GM21717 (cell line): ENCODE measurements at regions not wholly inside any gene's neighbourhood (a gene's known extent, or its start where the extent isn't known, plus 50 kb on each side); places are given as distances from the start of the nearest gene placed in this dataset.
"Not testable (repeated sequence)": the region's sequence is repeated elsewhere in the genome, so short reads cannot be mapped to it uniquely, and the experiment has no call there.

Experiments
- ATAC-seq: cut with Tn5 transposase; IDR thresholded peaks from one replicate; pipeline ENCODE4 v1.9.1; 2021; ENCODE audit warnings: mild to moderate bottlenecking, moderate library complexity; ENCODE audit not compliant: unreplicated experiment

DNA sequence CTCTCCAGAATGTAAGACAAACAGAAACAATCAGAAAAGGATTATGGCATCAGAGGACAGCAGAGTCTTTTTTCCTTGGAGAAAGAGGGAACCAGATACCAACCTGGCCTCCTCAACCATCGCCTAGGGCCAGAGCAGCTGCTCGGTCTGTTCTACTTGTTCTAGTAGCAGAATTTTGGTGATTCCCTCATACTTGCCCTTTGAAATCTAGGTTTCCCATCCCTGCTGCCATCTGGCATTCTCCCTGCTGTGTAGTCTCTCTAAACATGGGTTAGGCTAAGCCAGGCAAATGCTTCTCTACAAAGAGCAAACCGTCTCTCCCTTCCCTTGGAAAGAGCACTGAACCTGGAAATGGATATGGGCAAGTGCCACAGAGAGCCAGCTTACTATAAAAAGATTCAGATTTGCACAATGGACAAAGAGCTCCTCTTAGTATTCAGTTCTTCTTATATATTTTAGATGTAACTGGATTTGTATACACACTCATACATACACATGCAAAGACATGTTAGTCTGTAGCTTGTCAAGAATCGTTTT, 208.6 kb upstream of the ST6GAL2 start:
- no peak for ATAC-seq

GRCh38 chr2:107102176-107102575, 216.2 kb upstream of the ST6GAL2 start:
- no peak for ATAC-seq

DNA sequence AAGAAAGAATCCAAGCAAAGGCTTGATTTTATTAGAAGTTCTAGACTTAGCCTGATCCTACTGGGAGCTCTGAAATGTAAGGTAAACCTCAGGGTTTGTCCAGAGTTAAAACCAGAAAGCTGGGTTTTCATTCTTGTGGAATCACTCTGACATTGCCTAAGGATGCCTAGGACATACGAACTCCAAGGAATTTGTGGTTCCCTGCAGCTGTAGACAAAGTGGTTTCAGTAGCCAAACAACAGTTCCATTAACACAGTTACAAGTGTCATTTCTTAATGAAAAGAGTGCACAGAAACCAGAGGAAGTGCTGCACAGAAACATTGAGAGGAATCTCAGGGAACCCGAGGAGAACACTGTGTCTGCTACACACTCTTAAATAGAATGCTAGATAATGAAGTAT, 221.4 kb upstream of the ST6GAL2 start:
- ATAC-seq: no peak

- no peak for ATAC-seq
These were observed 222.6 kb upstream of the ST6GAL2 start for GRCh38 chr2:107108556-107108955.

DNA sequence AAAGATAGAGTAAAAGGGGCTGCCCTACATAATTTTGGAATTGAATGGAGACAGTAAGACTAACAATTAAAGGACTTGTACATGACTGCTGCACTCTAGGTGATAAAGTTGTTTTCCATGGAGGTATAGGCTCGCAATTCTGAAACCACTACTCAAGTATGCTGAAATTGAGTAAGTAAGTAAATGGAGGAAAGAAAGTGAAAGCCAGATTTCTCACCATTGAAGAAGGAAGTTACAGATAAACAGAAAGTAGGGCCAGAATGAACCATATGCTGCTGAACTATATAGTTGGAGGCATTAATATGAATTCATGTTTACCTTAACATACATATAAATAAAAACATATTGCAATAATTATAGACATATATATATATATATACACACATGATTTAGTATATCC, 225.7 kb upstream of the ST6GAL2 start:
- ATAC-seq: peak; percentile 44

DNA sequence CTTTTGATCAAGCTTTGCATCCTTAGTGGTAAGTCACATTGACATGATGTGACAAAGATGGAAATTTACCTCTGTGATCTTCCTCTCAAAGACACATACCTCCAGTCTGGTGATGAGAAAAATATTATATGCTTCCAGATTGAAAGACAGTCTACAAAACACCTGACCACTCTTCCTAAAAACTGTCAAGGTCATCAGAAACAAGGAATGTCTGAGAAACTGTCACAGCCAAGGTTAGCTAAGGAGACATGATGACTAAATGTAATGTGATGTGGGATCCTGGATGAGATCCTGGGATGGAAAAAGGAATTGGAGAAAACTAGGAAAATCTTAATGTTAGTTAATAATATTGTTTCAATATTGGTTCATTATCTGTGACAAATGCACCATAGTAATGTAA, 226.6 kb upstream of the ST6GAL2 start:
- no peak for ATAC-seq

GRCh38 chr2:107128381-107128780, 242.4 kb upstream of the ST6GAL2 start:
- ATAC-seq: no peak

DNA sequence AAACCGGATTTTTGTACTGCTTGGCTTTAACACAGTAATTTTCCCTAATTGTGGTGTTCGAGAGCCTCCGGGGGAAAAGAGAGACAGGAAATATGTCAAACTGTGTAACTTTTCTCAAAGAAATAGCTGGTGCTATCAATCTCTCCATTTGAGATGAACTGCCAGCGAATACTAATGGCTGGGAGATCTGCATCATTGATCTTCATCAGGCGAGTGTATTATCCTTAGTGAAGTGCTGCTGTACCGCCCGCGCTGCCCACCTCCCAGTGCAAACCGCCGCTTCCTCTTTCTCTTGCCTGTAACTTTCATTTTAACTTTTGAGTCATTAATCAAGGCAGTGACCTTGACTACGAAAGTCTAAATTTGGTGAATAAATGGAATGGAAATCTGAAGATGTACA, 246.1 kb upstream of the ST6GAL2 start:
- ATAC-seq: peak; percentile 87

- ATAC-seq: no peak
These were observed 246.8 kb upstream of the ST6GAL2 start for GRCh38 chr2:107132746-107133145.

- no peak for ATAC-seq
These were observed 247.4 kb upstream of the ST6GAL2 start for GRCh38 chr2:107133412-107133811.

GRCh38 chr2:107136733-107137132, 250.8 kb upstream of the ST6GAL2 start:
- no peak for ATAC-seq

- no peak for ATAC-seq
These were observed 251.7 kb upstream of the ST6GAL2 start for GRCh38 chr2:107137706-107138105.

- ATAC-seq: no peak
These were observed 260.2 kb upstream of the ST6GAL2 start for GRCh38 chr2:107146181-107146580.

GRCh38 chr2:107146645-107147044, 260.7 kb upstream of the ST6GAL2 start:
- not testable (repeated sequence) for ATAC-seq

DNA sequence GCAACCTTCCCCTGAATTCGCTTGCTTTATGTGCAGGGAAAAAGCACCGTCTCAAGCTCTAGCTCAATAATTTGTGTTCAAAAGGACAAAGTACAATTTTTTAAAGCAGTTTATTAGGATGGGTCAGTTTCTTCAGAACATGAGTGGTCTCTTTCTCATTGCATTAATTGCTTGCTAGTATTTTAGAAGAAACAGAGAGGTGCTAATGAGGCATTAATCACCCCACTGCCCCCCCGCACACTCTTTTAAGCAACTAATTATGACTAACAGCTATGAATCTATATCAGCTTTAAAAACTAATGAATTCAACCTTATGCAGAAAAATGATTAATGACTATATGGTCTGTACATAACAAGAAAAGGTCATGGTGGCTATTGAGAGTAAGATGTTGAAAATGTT, 262.1 kb upstream of the ST6GAL2 start:
- ATAC-seq: no peak

GRCh38 chr2:107148496-107148895, 262.5 kb upstream of the ST6GAL2 start:
- no peak for ATAC-seq

DNA sequence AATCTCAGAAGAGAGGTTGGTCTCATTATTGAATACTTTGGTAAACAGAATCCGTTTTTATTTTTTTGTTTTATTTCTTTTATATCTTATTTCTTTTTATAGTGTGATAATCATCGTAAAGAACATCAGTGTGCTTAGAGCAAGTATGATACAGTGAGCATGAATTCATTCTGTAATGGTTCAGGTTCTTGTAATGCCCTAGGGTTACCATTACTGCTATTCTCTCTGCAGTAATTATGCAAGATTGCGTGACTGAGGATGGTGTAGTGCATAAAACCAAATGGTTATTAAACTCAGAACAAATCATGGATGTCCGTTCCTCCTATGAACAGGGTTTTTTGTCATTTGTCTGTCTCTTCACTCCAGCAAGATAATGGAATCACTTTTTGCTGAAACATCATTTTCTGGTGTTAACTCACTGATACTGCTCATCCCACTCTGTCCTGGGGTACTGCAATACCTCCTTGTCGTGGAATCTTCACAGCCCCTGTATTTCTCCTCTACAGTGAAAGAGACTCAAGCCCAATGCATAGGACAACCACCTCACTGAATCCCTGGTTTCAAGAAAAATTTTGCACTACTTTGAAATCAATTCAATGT, 274.8 kb upstream of the ST6GAL2 start:
- ATAC-seq: no peak

DNA sequence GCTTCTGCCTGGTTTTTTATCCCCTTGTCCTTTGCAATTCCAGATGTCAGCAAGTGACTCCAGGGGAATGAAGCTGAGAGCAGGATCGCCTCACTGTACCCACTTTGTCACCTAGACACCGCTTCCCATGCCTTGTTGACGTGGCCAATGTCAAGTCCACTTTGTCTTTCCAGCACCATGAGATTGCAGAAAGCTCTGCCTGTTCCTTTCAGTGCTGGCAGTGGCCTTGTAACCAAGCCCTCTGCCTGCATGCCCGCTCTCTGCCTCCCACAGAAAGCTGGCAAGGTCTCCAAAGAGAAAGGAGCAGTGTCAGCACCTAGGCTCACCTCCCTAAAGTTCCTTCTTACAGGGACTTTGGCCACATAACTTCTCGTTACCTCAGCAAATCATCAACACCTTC, 282.2 kb upstream of the ST6GAL2 start:
- no peak for ATAC-seq

GRCh38 chr2:107174171-107174570, 288.2 kb upstream of the ST6GAL2 start:
- ATAC-seq: no peak

- no peak for ATAC-seq
These were observed 297.0 kb upstream of the ST6GAL2 start for GRCh38 chr2:107182981-107183380.

DNA sequence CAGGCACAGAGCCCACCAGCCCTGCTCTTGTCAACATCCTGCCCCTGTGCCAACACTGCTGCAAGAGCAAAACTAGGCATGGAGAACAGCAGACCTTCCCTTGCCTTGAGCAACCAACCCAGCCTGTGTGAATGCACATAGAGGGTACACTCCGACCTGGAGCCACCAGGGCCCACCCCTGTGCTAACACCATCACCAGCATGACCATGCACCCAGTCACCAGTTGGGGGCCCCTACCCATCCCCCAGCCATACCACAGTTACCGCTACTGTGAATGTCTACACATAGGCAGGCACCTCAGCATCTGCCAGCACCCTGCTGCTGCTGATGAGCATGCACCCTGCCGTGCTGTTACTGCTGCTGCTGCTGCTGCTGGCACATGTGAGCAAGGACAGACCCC, 301.9 kb upstream of the ST6GAL2 start:
- ATAC-seq: no peak

DNA sequence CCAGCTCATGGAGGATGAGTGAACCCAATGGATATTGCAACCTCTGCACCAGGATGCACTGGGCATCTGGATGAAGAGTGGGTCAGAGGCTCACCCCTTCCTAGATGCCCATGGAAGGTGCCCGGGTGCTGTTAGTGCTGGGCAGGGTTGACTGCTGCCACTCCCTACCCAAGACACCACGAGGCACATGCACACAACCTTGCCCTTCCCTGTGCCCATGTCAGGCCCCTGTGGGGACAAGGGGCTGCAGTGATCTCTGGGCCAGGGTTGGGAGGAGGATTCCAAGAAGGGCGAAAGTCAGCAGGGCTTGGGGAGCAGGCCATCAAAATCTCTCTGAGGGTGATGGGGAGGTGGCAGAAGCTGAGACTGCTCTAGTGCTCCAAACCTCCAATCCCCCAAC, 309.7 kb upstream of the ST6GAL2 start:
- no peak for ATAC-seq

DNA sequence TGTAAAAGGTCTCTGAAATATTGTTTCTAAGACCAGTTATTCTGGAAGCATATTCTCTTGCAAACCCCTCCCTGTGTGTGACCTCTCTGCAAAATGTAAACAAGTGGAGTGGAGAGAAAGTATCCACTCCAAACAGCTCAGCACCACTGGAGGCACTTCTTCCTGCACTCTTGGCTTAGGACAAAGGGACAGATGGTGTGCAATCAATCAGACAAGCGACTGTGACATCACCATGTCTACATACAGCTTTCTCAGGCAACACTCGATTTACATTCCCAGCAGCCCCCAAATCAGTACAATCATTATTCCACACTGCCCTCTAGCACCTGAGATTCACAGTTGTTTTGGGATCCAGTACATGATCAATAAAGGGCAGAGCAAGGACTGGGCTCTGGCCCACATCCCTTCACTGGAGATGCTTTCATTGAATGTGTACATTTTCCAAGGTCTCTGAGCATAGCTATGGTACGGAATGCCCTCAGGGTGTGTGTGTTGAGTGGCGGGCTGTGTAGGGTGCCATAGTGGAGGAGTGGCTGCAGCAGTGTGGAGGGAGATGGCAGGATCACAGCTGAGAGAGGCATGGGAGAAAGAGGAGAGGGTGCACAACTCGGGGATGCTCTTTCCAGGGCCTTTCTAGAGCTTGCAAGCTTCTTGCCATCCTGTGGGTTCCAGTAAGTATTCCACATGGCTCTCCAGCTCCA, 311.8 kb upstream of the ST6GAL2 start:
- no peak for ATAC-seq
